Epithelial cell of esophagus (primary cell): ENCODE measurements at regions not wholly inside any gene's neighbourhood (a gene's known extent, or its start where the extent isn't known, plus 50 kb on each side); places are given as distances from the start of the nearest gene placed in this dataset.

Experiments used
- DNase-seq: peaks from one replicate; pipeline ENCODE4 v3.0.0; 2010; ENCODE audit warnings: low read depth
- H3K4me3 ChIP-seq: 2 replicates; pipeline ENCODE4 v1.5.1; 2011; ENCODE audit warnings: mild to moderate bottlenecking, low read length, control low read depth
- CTCF ChIP-seq: IDR thresholded peaks from 2 replicates; pipeline ENCODE4 v1.5.1; 2011; ENCODE audit warnings: low read depth, mild to moderate bottlenecking, low read length, control low read depth, inconsistent platforms; ENCODE audit not compliant: insufficient read depth; ENCODE audit errors: missing control alignments

GRCh38 chr10:108905821-108906220 lies 1017.5 kb downstream of the XPNPEP1 start:
- TF ChIP-seq CTCF = no peak
- H3K4me3 ChIP-seq = no peak overlapping the region
- no peak for DNase-seq

GRCh38 chr10:108905171-108905570 lies 1018.1 kb downstream of the XPNPEP1 start:
- no peak overlapping the region for H3K4me3 ChIP-seq
- TF ChIP-seq CTCF = no peak
- no peak for DNase-seq

- TF ChIP-seq CTCF = no peak
- no peak for DNase-seq
- no peak overlapping the region for H3K4me3 ChIP-seq
Observed at GRCh38 chr10:108904163-108904838, 1019.0 kb downstream of the XPNPEP1 start.

- TF ChIP-seq CTCF = no peak
- DNase-seq = no peak
- H3K4me3 ChIP-seq = no peak overlapping the region
Observed at GRCh38 chr10:108902619-108903285, 1020.6 kb downstream of the XPNPEP1 start.

GRCh38 chr10:108901781-108902618 lies 1021.3 kb downstream of the XPNPEP1 start:
- TF ChIP-seq CTCF = no peak
- H3K4me3 ChIP-seq = no peak overlapping the region
- no peak for DNase-seq

GRCh38 chr10:108899670-108900069 lies 1023.6 kb downstream of the XPNPEP1 start:
- TF ChIP-seq CTCF = no peak

More at GRCh38 chr10:108899670-108900069, 1023.6 kb downstream of the XPNPEP1 start:
- DNase-seq = no peak
- H3K4me3 ChIP-seq = no peak overlapping the region
